Femur (tissue), 1 donor: ENCODE measurements at regions not wholly inside any gene's neighbourhood (a gene's known extent, or its start where the extent isn't known, plus 50 kb on each side); places are given as distances from the start of the nearest gene placed in this dataset.
A peak's percentile ranks its signal among the peaks of the same experiment; 100 is the strongest.
"Not testable (repeated sequence)": the region's sequence is repeated elsewhere in the genome, so short reads cannot be mapped to it uniquely, and the experiment has no call there.

Experiments
- DNase-seq: peaks from one replicate; pipeline ENCODE4 v3.0.0-alpha.2; 2017

DNA sequence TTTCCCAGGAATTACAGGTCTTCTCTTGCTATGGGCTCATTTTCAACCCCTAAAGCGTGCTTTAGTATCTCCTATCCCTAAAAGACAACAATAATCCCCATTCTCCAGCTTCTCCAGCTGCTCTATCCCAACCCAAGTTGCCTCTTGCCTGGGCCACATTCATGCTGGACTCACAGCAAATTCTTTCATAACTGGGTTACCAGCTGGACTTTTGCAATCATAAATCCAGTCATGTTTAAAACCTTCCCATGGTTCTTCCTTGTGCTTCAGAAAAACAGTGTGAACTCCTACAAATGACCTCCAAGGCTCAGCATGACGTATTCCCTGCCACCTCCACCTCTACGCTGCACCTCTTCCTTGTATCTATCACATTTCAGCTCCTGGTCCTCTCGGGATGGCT, 346.9 kb downstream of the GADD45G start:
- no peak for DNase-seq

DNA sequence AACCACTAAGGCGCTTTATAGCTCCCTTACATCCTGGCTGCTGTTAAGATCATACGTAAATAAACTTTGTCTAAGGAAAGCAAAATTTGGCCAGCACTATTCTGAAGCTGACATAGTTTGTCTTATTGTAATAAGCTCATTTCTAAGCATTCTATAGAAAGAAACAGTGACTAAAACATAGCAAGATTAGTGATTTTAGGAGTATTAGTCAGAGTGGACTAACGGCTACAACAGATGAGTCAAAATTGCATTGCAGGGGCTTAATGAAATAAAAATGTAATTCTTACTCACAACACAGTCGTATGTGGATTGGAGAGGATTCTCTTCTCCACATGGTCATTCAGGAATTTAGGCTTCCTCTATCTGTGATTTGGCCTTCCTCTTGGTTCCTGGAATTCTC, 347.6 kb downstream of the GADD45G start:
- no peak for DNase-seq

DNA sequence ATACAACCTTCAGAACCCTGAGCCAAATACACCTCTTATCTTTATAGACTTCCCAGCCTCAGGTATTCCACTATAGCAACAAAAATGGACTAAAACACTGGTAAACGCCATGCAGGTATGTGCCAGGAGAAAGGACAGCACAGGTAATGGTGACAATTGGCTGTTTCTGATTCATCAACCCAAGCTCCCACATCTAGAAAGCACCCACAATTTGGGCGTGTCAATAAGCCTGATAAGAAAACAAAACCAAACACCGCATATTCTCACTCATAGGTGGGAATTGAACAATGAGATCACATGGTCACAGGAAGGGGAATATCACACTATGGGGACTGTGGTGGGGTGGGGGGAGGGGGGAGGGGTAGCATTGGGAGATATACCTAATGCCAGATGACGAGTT, 348.5 kb downstream of the GADD45G start:
- DNase-seq: not testable (repeated sequence)

DNA sequence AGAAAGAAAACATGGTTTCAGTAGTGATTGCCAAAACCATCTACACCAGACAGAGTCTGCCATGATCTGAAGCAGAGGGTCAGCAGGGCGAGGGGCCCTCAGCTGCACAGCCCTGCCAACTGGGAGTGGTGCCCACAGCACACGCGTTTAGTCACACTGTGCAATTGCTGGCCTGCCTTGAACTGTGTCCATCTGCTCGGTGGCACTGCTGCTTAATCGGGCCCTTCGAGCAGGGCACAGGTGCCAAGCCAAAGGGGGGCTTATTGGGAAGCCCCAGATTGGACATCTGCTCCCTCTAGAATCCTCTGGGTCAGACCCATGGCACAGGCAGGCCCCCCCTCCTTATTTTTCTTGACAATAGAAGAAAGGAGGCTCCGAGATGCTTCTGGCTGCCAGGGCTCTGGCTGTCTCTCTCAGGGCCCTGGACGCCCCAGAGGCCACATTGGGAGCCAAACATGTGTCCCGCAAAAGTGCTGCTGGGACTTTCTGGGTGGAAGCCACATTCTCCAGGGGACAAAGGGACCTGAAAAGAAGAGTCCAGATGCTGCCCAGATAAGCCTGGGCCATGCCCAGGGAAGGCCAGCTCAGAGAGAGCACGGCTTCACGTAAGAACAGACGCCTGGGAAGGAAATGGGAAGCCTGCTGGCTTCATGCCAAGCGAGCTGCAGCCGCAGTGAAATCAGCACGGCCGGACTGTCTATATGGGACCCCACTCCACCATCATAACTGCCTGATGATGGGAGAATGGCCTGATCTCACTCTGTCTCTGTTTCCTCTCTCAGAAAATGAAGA, 349.2 kb downstream of the GADD45G start:
- peak; percentile 57 for DNase-seq

DNA sequence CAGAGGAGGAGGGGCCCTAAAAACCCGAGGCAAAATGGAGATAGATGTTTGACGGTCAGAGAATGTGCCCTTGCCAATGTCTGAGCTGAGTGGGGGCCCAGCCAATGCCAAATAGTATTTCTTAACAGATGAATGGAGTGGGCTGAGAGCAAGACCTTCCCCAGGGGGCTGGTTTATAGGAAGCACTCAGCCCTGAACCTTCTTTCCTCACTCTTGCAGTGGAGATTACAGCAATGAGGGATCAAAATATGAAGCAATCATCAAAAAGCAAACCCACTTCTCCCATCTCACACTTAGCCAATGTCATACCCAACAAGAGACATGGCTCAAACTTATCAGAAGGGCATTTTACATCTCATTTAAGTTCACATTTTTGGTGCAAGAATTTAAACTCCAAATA, 350.3 kb downstream of the GADD45G start:
- no peak for DNase-seq

DNA sequence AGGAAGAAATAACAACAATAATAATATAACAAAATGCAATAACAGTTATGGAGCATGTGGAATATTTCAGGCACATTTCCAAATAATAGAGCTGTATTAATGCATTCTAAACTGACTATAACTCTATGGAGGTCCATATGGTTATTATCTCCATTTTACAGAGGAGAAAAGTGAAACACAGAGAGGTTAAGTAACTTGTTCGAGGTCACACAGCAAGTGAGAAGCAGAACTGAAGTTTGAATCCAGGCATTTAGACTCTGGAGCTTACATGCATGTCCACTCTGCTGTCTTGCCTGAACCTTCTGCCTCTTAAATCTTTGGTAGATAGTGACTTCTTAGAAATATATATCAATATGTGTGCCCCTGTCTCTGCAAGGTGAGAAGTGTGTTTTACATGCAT, 350.8 kb downstream of the GADD45G start:
- DNase-seq: no peak

DNA sequence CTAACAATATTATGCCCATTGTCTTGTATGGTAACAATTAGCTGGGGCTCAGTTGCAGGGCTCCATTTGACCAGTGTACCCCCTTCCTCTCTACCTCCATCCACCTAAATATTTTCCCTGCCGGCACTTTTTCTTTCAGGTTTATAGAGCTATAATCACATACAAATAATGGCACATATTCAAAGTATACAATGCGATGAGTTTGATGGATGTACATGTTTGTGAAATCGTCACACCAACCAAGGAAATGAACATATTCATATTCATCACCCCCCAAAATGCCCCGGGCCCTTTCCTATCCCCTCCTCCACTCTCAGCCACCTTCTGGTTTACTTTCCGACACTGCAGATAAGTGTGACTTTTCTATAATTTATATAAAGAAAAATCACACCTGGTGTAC, 351.5 kb downstream of the GADD45G start:
- DNase-seq: no peak

DNA sequence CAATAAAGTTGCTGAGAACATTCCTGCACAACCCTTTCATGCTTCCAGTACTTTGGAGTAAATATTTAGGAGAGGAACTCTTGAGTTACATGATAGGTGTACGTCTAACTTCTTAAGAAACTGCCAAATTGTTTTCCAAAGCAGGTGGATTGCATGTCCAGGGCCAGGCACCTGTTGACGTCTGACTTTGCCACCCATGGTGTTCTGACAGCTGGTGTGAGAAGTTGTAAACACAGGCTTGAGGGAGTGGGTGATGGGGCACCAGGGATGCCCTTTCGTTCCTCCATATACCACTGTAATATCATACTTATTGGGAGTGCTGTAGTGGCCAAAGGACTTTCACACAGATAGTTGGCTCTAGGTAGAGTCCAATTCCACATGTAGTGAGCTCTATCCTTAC, 352.1 kb downstream of the GADD45G start:
- DNase-seq: no peak

DNA sequence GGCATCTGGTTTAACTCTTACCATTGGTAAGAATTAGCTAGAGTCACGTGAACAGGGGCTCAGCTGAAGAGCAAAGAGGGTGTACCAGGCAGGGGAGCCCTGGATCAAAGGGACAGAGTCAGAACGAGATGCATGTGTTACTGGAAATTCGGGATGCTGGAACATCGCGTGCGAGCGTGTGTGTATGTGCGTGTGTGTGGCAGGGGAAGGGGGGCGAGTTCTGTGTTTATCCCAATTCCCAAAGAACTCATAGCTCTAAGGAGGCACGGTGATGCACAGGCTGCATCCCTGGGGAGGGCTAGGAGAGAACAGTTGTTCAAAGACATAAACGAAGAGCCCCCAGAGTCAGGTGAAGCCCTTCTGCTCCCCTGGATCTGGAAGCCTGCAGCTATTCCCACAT, 353.3 kb downstream of the GADD45G start:
- DNase-seq: no peak

DNA sequence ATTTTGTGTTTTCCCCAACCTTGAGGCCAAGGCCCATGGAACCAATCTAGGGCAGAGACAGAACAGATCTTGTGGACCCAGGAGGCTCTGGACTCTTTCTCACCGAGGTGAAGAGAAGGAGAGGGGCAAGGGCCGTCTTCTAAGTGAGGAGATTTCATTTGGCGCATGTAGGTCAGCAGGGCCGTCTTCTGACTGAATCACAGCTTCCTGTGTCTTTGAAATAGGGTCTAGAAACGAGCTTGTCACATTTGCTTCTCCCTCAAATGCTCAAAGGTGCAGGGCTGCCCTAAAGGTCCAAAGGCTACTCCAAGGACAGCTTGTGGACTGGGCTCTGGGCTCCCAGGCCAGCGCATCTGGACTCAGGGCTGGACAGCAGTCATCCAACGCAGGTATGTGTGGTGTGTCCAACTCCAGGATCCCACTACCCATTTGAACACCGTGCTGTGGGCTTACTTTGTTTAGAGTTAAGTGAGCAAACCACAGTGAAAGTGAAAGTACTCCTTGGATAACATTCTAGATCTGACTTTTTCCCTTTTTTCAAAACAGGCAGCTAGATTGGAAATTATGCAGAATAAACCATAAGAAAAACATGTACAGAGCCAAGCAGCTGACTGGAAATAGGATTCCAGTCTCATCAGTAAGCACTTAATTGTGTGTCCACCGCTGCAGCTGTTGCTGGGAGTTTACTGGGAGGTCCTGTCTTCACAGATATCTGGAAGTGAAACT, 357.0 kb downstream of the GADD45G start:
- DNase-seq: peak; percentile 69

DNA sequence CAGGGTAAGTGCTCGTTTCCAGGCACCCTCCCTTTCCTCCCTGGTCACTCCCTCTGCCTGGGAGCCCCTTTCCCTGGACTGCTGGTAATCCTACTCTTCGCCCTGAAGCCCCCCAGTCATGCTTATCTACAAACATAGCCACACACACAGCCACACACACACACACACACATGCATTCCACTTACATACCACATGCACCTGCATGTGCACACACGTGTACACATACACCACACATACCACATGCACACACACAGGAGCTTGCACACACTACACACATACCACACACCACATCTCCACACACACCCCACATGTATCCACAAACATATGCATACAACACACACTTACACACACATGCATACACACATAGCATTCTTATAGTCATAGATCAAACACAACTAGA, 358.5 kb downstream of the GADD45G start:
- DNase-seq: no peak

DNA sequence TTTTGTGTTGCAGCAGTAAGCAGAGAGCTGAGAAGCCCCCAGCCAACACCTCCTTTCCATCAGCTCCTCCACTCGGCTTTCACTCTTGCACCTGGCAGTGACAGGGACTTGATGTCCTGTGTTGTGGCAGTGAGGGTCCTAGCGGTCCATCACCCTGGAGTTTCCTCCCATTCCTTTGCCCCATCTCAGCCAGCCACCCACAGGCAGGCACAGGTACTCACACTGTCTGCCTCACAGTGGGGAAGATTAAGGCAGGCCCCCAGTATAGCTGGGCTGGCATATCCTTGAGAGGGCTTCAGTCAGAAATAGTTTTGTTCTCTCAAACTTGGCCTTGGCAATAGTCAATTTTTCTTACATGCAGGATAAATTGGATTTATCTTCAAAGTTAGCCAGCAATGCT, 362.7 kb downstream of the GADD45G start:
- DNase-seq: no peak

DNA sequence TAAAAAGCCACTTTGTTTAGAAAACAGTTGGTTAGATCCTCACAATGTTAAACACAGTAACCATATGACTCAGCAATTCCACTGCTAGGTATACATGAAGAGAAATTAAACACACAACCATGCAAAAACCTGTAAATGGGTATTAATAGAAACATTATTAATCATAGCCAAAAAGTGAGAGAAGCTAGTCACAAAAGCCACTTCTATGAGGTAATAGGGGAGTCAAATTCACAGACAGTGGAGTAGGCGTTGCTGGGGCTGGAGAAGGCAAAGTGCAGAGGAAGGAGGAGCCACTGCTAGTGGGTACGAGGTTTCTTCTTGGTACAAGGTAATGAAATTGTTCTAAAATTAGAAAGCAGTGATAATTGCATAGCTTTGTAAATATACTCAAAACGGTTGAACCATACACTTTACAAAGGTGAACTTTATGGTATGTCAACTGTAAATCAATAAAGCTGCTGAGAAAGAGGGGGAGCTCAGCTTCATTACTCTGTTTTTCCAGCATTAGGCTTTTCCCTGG, 364.4 kb downstream of the GADD45G start:
- DNase-seq: no peak

DNA sequence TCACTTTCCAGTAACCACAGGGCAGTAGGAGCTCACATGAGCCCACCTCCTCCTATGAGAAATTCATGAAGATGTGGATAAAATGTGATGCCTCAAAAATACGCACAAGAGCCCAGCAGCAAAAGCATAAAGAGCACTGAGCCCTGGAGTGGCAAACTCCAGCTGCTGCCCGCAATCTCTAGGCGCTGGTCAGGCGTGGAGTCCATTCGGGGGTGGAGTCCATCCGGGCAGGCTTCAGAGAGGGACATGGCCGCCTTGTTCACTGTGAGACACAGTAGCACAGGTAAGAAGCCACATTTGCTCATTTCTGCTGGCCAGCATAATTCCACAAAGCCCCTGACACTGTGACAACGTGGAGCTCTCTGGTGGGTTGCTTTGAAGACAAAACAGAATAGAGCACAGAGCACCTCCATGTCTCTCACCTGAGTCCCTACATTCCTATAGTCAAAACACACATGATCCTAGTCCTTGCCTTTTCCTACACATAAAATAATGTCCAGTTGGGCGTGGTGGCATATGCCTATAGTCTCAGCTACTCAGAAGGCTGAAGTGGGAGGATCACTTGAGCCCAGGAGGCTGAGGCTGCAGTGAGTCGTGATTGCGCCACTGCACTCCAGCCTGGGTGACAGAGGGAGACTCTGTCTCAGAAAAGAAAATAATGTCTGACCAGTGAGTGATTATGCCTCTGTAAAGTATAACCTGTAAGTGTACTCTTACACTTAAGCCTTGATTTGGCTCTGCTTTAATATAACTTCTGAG, 365.2 kb downstream of the GADD45G start:
- no peak for DNase-seq

DNA sequence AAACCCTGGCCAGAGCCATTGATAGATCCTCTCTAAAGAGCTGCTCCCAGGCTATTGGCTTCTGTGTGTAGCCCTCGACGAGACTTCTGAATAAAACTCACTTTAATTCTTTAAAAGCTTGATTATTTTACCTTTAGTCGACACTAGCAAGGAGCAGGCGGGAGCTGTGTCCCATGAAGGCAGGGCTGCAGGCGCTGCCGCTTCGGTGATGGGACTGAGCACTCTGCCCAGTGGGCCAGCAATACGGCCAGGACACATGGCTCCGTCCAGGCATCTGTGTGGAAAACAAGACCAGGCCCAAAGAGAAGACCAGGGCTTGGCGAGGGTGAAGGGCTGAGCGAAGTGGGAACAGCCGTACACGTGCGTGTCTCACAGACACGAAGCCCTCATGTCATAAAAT, 365.9 kb downstream of the GADD45G start:
- DNase-seq: no peak

DNA sequence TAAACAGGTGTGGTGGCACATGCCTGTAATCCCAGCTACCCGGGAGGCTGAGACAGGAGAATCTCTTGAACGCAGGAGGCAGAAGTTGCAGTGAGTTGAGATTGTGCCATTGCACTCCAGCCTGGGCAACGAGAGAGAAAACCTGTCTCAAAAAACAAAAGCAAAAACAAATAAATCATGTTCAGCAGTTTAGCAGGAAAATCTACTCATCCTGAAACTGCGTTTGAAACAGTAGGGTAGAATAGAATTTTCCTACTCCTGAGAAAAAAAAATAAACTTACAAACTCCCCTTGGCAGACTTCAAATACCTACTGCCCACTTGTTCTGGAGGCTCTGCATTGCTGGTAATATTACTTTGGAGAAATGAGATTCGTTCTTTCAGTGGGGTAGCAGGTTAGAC, 367.7 kb downstream of the GADD45G start:
- DNase-seq: no peak

DNA sequence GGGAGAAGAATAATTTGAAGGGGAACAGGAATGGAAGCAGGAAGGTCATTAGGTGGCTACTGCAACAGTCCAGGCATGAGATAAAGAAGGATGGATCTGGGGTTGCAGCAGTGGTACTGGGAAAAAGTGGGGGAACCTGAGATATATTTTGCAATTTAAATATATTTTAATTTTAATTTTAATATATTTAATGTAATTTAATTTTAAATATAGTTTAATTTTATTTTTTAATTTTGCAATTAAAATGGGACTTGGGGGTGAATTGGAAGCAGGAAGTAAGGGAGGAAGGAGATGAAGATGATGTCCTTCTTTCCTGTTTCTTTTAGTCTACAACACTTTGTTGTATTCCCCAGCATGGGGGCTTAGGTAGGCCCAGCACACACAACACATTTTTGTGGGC, 369.8 kb downstream of the GADD45G start:
- DNase-seq: no peak

DNA sequence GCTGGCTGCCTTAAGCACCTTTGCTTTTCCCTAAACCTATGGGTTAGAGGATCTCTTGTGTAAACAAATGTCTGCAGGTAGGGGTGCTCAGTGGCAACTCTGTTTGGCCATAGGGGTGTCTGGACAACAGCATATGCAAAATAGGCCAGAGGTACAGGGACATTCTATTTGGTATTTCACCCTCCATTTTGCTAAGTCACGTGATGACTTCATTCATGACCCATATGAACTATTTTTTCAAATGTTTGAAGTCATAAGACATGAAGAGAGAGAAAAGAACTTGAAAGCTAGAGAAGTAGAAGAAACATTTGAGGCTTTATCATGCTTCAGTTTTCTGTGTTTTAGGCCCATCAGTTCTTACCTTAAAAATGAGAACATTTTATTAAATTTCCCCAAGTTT, 370.2 kb downstream of the GADD45G start:
- no peak for DNase-seq

DNA sequence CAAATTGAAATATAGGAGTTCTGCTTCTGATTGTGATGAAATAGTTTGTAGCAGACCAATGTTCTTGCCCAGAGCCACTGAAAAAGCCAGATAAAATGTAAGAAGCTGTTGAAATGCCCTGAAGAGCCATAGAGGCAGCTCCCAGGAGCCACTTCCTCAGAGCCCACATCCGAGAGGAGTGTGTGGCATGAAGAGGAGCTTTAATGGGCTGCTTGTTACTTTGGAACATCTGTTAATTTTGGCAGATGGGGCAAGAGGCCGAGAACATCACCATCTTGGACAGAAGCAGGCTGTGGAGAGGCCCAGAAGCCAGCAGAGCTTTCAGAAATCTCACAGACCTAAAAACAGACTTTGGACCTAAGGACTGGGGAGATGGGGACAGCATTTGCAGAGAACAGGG, 370.8 kb downstream of the GADD45G start:
- no peak for DNase-seq

DNA sequence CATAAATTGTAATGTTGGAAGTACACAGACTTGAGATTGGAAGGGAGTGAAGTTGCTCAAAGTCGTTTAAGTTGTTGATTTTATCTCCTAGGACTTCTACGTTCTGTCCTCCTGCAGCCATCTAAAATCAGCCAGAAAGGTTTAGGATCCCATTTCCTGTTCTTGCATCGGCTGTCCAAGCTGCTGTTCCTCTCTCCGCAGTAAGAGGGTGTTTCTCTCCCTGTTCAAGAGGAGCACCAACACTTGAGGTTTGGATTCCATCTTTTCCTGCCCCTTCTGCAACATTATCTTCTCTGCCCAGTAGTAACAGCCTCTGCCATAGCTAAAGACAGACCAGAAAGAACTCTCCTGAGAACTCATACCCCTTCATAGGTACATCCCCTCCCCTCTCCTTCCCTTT, 373.4 kb downstream of the GADD45G start:
- no peak for DNase-seq

DNA sequence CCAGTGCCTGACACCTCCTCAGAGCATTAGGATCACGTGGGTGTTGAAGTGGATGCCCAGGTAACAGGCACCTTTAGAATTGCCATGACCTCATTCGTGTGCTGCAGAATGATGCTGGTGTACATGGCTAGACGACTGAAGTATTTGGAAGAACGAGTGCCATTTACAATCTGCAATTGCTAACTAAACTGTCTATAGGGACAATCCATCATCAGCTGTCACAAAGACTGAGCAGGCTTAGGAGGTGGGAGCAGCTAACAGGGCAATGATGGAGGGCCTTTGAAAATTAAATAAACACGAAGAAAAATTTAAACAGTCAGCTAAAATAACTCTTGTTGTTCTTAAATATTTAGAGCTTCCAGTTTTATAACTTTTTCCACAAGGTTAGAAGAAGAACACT, 375.8 kb downstream of the GADD45G start:
- DNase-seq: no peak

DNA sequence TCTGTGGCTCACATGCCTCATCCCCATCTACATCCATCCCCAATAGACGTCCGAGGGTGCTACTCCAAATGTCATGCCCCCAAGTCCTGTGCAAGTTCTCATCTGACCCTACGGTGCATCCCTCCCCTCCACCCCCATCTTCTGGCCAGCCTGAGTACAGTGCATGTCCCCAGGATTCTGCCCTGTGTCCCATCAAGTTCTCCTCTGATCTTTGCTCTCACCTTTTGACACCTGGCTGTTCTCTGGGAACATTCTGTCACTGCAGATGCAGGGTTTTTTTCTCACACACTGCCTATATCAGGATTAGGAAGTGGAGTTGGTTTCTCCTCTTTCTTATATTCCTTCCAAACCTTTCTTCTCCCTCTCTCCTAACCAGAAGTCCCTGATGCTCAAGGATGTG, 377.2 kb downstream of the GADD45G start:
- no peak for DNase-seq

DNA sequence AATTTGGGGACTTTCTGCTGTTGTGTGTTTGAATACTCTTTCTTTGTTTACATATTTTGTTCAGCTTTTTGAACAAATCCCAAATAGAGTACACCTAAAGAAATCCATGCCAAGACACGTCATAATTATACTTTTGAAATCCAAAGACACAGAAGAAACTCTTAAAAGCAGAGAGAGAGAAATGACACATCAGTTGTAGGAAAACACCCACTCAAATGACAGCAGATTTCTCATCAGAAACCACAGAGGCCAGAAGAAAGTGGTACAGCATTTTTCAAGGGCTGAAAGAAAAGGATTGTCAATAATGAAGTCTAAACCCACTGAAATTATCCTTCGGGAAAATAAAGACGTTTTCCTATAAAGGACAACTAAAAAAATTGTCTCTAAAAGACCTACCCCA, 378.6 kb downstream of the GADD45G start:
- DNase-seq: no peak

DNA sequence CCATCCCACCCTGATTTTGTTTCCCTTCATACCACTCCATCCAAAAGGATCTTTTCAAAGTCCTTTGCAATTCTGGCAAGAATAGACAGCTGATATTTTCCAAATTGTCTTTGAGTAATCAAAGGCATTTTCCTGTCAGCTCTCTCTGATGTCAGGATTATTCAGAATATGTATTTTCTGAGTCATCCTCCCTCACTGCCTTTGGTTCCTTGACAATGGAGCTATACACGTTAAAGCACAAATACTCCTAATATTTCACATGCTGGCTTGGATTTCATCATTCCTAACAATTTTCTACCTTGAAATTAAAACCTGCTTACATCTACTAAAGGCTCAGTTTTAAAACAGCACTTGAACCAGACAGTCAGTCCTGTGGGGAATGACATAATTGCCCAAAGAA, 379.4 kb downstream of the GADD45G start:
- no peak for DNase-seq
